ENCODE measurements at regions not wholly inside any gene's neighbourhood (a gene's known extent, or its start where the extent isn't known, plus 50 kb on each side); places are given as distances from the start of the nearest gene placed in this dataset.

GRCh38 chr17:73754886-73755400, 110.7 kb upstream of the SDK2 start:
- no peak for DNase-seq (ENCODE audit: low read depth)

GRCh38 chr17:73757420-73757819, 113.2 kb upstream of the SDK2 start:
- DNase-seq (ENCODE audit: low read depth): no peak

- no peak for DNase-seq (ENCODE audit: low read depth)
These were observed 114.0 kb upstream of the SDK2 start for GRCh38 chr17:73758245-73758644.

GRCh38 chr17:73759324-73759723, 115.1 kb upstream of the SDK2 start:
- DNase-seq (ENCODE audit: low read depth): no peak

- DNase-seq (ENCODE audit: low read depth): no peak
These were observed 115.6 kb upstream of the SDK2 start for GRCh38 chr17:73759734-73760438.

- no peak for DNase-seq (ENCODE audit: low read depth)
These were observed 116.2 kb upstream of the SDK2 start for GRCh38 chr17:73760439-73760758.

GRCh38 chr17:73765824-73766563, 121.7 kb upstream of the SDK2 start:
- DNase-seq (ENCODE audit: low read depth): no peak

- DNase-seq (ENCODE audit: low read depth): no peak
These were observed 123.5 kb upstream of the SDK2 start for GRCh38 chr17:73767696-73768095.

- DNase-seq (ENCODE audit: low read depth): no peak
These were observed 124.4 kb upstream of the SDK2 start for GRCh38 chr17:73768691-73769090.

GRCh38 chr17:73769479-73769878, 125.2 kb upstream of the SDK2 start:
- DNase-seq (ENCODE audit: low read depth): no peak

- DNase-seq (ENCODE audit: low read depth): peak; percentile 56
These were observed 126.0 kb upstream of the SDK2 start for GRCh38 chr17:73770115-73770848.

- DNase-seq (ENCODE audit: low read depth): no peak
These were observed 126.6 kb upstream of the SDK2 start for GRCh38 chr17:73770849-73771229.

GRCh38 chr17:73772107-73772705, 128.0 kb upstream of the SDK2 start:
- DNase-seq (ENCODE audit: low read depth): no peak

- DNase-seq (ENCODE audit: low read depth): no peak
These were observed 129.5 kb upstream of the SDK2 start for GRCh38 chr17:73773702-73774101.

- DNase-seq (ENCODE audit: low read depth): no peak
These were observed 130.6 kb upstream of the SDK2 start for GRCh38 chr17:73774852-73775251.

- DNase-seq (ENCODE audit: low read depth): no peak
These were observed 132.3 kb upstream of the SDK2 start for GRCh38 chr17:73776351-73777130.

GRCh38 chr17:73777131-73777449, 132.8 kb upstream of the SDK2 start:
- DNase-seq (ENCODE audit: low read depth): no peak

- DNase-seq (ENCODE audit: low read depth): no peak
These were observed 138.0 kb upstream of the SDK2 start for GRCh38 chr17:73782231-73782630.

GRCh38 chr17:73782641-73783381, 138.6 kb upstream of the SDK2 start:
- no peak for DNase-seq (ENCODE audit: low read depth)

GRCh38 chr17:73783382-73783766, 139.1 kb upstream of the SDK2 start:
- DNase-seq (ENCODE audit: low read depth): no peak

GRCh38 chr17:73783945-73784603, 139.8 kb upstream of the SDK2 start:
- DNase-seq (ENCODE audit: low read depth): no peak
